Activated CD4-positive, alpha-beta memory T cell treated with anti-CD3 and anti-CD28 coated beads for 36 hours (primary cell): ENCODE measurements at regions not wholly inside any gene's neighbourhood (a gene's known extent, or its start where the extent isn't known, plus 50 kb on each side); places are given as distances from the start of the nearest gene placed in this dataset.

Experiments used
- CTCF ChIA-PET: fragments of 350-600 bp; sonication (Branson Sonifier 250); formaldehyde crosslinking; loops from one replicate; lab custom pipeline; 2021; ENCODE audit warnings: antibody characterized with exemption, inconsistent platforms; lab: Charles Lee
- POLR2A ChIA-PET: fragments of 350-600 bp; sonication (Branson Sonifier 250); formaldehyde crosslinking; loops from one replicate; lab custom pipeline; 2021; ENCODE audit warnings: antibody characterized with exemption; lab: Charles Lee
- DNase-seq: peaks from one replicate; pipeline ENCODE4 v3.0.0-alpha.2; 2020
- H3K27ac Mint-ChIP-seq: one replicate; pipeline ENCODE4 v1.8.0; 2021; ENCODE audit warnings: mixed read lengths
- H3K27me3 Mint-ChIP-seq: one replicate; pipeline ENCODE4 v1.8.0; 2021; ENCODE audit warnings: mixed read lengths
- H3K36me3 Mint-ChIP-seq: one replicate; pipeline ENCODE4 v1.8.0; 2021; ENCODE audit warnings: mixed read lengths
- H3K4me1 Mint-ChIP-seq: one replicate; pipeline ENCODE4 v1.8.0; 2021; ENCODE audit warnings: low read depth, mixed read lengths
- H3K4me3 Mint-ChIP-seq: one replicate; pipeline ENCODE4 v1.8.0; 2021; ENCODE audit warnings: mild to moderate bottlenecking, mixed read lengths
- H3K9me3 Mint-ChIP-seq: one replicate; pipeline ENCODE4 v1.8.0; 2021; ENCODE audit warnings: mixed read lengths
- intact Hi-C: fragments of 100-400 bp; cut with micrococcal nuclease; formaldehyde crosslinking; loops from one replicate; pipeline ENCODE4 v1.15.1; 2023

DNA sequence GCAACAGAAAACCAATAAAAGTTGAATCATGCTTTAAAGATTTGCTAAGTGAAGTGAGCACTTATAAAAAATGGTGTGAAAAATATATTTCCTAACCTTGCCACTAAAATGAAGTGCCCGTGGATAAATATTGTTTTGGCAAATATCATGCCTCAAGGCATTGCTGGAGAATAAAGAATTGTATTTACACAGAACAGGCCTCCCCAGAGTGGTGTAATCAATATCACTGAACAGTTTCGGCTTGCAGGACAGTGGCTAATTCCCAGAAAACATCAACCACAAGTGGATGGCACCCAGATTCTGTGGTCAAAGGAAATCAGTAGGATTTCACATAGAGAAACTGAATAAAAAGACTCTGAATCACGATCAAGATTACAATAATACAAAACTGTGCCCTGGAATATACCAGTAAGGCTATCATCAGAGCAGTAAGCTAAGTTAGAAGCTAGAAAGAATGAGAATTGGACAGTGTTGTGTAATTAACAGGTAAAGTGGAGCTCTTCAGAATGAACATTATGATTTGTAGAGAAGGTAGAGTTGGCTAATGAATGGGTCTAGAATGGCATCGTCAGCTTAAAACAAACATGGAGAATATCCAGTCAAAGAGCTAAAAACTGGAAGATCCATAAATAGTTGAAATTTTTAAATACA is 1026.9 kb upstream of the ADGRB3 start:
- Mint-ChIP-seq H3K4me3 (no peak overlapping the region), H3K27me3 (no peaks in the 10 kb centered on the region), H3K27ac (no peak overlapping the region), H3K9me3 (peaks cover 4% of the 10 kb centered on the region), H3K36me3 (no peaks in the 10 kb centered on the region), H3K4me1 (no peaks in the 10 kb centered on the region)
- no peak for DNase-seq
- POLR2A ChIA-PET, result no interaction called here
- CTCF ChIA-PET, result no interaction called here
- intact Hi-C loops, result no loop called here

DNA sequence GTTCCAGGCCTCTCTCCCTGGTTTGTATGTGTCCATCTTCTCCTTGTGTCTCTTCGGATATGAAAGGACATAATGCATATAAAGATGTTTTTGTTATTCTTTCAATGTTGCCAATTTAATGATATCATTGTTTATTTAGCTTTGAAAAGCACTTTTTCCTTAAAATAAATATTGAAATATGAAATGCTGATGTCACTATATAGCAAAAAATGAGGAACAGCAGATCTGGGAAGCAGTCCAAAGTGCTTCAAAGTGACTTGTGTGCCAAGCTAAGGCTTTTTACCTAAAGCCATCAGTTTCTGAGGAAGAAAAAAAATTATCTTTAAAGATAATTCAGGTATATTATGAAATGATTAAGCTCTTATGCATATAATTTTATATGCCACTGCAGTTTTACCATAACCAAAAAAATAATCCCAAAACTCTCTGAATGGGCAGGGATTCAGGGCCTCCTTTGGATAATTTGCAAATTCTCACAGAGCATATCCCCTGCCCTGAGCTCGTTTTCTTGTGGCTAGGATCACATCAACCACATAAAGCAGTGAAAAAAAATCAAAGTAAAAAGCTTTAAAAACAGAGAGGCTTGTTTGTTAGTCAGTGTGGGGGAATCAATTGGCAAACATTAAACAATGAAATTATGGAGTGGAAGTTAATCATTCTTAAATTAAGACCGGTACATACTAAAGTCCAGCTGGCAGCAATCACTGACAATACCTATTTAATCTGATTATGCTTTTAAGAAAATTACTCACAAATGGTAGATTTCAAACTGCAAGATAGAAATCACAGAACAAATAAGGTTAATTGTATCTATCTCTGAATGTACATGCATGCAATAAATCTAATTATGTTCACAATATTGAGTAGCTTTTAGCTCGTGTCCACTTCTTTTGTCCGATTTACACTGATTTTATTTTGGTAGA is 1027.9 kb upstream of the ADGRB3 start:
- no peaks in the 10 kb centered on the region for H3K36me3 Mint-ChIP-seq
- POLR2A ChIA-PET, result no interaction called here
- CTCF ChIA-PET, result no interaction called here
- intact Hi-C loops, result no loop called here
- H3K4me3 Mint-ChIP-seq, result no peak overlapping the region
- no peaks in the 10 kb centered on the region for H3K4me1 Mint-ChIP-seq
- H3K9me3 Mint-ChIP-seq, result peaks cover 4% of the 10 kb centered on the region
- H3K27ac Mint-ChIP-seq, result no peak overlapping the region
- DNase-seq, result no peak
- no peaks in the 10 kb centered on the region for H3K27me3 Mint-ChIP-seq

DNA sequence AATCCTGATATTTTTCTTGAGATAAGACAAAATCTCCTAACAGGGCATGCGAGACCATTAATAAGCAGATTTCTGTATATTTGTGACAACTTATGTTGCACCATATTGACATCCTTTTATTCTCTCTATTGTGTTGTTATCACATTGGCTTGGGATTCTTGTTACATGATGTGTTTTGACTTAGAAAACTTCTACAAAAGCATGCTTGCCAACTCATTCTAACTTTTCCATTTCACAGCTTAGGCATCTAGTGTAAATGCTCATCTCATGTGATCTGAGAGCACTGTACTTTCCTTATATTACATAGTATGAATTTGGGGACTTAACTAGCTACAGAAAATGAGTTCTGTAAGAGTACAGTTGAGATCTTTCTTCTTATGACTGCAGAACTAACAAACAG is 1040.7 kb upstream of the ADGRB3 start:
- Mint-ChIP-seq H3K4me1 (no peaks in the 10 kb centered on the region), H3K4me3 (no peak overlapping the region), H3K9me3 (peaks cover 9% of the 10 kb centered on the region), H3K36me3 (no peaks in the 10 kb centered on the region), H3K27ac (no peak overlapping the region), H3K27me3 (no peaks in the 10 kb centered on the region)
- ChIA-PET CTCF (no interaction called here), POLR2A (no interaction called here)
- intact Hi-C loops, result no loop called here
- no peak for DNase-seq

DNA sequence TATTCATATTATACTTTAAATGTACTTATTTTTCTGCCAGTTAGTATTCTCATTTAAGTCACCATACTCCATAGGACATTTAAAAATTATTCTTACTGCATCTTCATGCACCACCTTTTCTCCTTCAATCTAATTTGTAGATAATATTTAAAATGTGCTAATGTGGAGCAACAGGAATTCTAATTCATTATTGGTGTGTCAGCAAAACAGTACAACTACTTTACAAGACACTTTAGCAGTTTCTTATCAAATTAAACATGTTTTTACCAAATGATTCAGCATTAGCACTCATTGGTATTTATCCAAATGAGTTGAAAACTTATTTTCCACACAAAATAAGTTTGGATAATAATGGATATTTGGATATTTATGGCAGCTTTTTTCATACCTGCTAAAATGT is 1041.8 kb upstream of the ADGRB3 start:
- CTCF ChIA-PET, result no interaction called here
- DNase-seq, result no peak
- intact Hi-C loops, result no loop called here
- H3K36me3 Mint-ChIP-seq, result no peaks in the 10 kb centered on the region
- POLR2A ChIA-PET, result no interaction called here
- no peaks in the 10 kb centered on the region for H3K4me1 Mint-ChIP-seq
- no peak overlapping the region for H3K27ac Mint-ChIP-seq
- peaks cover 9% of the 10 kb centered on the region for H3K9me3 Mint-ChIP-seq
- H3K4me3 Mint-ChIP-seq, result no peak overlapping the region
- no peaks in the 10 kb centered on the region for H3K27me3 Mint-ChIP-seq

DNA sequence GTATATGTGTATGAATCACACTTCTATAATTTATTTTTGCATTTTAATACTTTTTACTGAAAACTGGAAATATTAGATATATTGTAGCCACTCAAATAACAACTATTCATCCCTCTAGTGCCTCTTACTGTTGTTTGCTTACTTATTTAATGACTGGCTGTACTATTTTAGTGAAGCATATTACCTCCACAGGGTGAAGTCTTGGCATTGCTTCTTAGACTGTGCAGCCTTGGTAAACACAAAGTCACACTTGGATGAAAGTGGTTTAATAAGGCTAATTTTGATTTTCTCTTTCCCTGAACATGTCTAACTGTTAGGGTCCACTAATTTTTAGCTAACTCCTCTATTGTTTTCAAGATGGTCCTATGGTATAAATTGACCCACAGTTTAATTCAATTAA is 1043.2 kb upstream of the ADGRB3 start:
- H3K27me3 Mint-ChIP-seq, result no peaks in the 10 kb centered on the region
- ChIA-PET CTCF (no interaction called here), POLR2A (no interaction called here)
- H3K27ac Mint-ChIP-seq, result no peak overlapping the region
- intact Hi-C loops, result no loop called here
- peaks cover 14% of the 10 kb centered on the region for H3K9me3 Mint-ChIP-seq
- H3K4me3 Mint-ChIP-seq, result no peak overlapping the region
- no peak for DNase-seq
- no peaks in the 10 kb centered on the region for H3K4me1 Mint-ChIP-seq
- H3K36me3 Mint-ChIP-seq, result no peaks in the 10 kb centered on the region

DNA sequence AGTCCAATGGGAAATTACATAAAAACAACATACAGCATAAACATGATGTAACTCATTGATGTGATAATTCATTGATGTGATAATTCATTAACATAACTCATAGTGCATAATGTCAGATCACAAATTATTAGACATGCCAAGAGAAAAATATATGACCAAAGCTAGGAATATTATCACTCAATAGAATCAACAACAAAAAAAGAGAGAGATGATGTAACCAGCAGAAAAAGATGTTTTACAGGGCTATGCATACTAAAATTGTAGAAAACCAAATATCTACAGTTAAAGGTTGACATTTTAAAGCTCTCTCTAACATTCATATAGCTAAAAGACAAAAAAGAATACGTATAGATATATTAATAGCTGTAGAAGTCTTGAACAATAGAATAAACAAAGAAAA is 1067.2 kb upstream of the ADGRB3 start:
- no peak for DNase-seq
- H3K27ac Mint-ChIP-seq, result no peak overlapping the region
- peaks cover 2% of the 10 kb centered on the region for H3K9me3 Mint-ChIP-seq
- ChIA-PET POLR2A (no interaction called here), CTCF (no interaction called here)
- no peaks in the 10 kb centered on the region for H3K4me1 Mint-ChIP-seq
- no peaks in the 10 kb centered on the region for H3K36me3 Mint-ChIP-seq
- no peaks in the 10 kb centered on the region for H3K27me3 Mint-ChIP-seq
- H3K4me3 Mint-ChIP-seq, result no peak overlapping the region
- intact Hi-C loops, result no loop called here

DNA sequence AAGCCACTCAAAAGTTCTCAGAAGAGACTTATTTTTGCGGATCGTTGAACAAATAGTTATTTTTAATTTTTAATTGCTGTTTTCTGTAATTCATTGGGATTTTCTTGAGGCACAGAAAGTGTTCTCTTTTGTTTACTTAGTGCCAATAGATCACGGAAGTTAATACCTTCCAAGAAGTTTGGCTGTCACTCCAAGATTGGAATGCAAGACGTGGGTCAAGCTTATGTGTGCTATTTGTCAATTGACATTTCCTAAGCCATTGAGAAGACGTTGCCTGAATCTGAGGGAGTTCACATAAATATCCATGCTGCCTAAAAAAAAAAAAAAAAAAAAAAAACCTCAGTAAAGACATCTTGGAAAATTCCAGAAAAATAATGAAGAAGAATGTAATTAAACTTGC is 1071.4 kb upstream of the ADGRB3 start:
- ChIA-PET CTCF (no interaction called here), POLR2A (no interaction called here)
- Mint-ChIP-seq H3K4me3 (no peak overlapping the region), H3K4me1 (no peaks in the 10 kb centered on the region), H3K36me3 (no peaks in the 10 kb centered on the region), H3K27me3 (no peaks in the 10 kb centered on the region), H3K27ac (no peak overlapping the region), H3K9me3 (peaks cover 5% of the 10 kb centered on the region)
- DNase-seq, result no peak
- intact Hi-C loops, result no loop called here

DNA sequence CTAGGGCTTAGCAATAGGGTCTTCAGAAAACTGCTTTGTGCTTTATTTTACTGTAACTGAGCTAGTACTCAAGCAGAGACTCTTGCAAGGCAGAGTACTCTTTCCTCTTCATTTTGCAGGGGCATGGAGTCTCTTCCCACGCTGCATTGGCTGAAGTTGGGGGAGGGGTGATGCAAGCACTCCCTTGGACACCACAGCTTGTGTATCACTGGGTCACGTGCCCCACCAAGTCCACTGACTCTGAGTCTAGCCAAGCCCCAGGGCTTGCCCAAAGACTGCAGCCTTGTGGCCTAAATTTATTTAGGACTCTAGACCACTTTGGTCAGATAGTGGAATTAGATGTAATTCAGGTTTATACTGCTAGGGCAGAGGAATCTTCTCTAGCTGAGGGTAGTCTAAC is 1075.0 kb upstream of the ADGRB3 start:
- POLR2A ChIA-PET, result no interaction called here
- no peak overlapping the region for H3K4me3 Mint-ChIP-seq
- no peak for DNase-seq
- peaks cover 13% of the 10 kb centered on the region for H3K9me3 Mint-ChIP-seq
- CTCF ChIA-PET, result no interaction called here
- intact Hi-C loops, result no loop called here
- H3K4me1 Mint-ChIP-seq, result no peaks in the 10 kb centered on the region
- H3K27ac Mint-ChIP-seq, result no peak overlapping the region
- no peaks in the 10 kb centered on the region for H3K27me3 Mint-ChIP-seq
- H3K36me3 Mint-ChIP-seq, result no peaks in the 10 kb centered on the region

DNA sequence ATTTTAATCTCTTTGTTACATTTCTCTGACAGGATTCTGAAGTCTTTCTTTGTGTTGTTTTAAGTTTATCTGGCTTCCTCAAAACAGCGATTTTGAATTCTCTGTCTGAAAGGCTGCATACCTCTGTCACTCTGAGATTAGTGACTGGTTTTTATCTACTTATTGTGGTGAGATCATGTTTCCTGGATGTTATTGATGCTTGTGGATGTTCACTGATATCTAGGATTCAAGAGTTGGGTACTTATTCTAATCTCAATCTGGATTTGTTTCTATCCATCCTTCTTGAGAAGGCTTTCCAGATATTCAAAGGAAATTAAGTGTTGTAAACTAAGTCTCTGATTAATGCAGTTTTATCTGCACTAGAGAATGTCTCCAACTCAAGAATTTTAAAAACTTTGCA is 1076.1 kb upstream of the ADGRB3 start:
- no peak overlapping the region for H3K27ac Mint-ChIP-seq
- no peak overlapping the region for H3K4me3 Mint-ChIP-seq
- no peaks in the 10 kb centered on the region for H3K36me3 Mint-ChIP-seq
- no peaks in the 10 kb centered on the region for H3K27me3 Mint-ChIP-seq
- POLR2A ChIA-PET, result no interaction called here
- CTCF ChIA-PET, result no interaction called here
- peaks cover 16% of the 10 kb centered on the region for H3K9me3 Mint-ChIP-seq
- no peaks in the 10 kb centered on the region for H3K4me1 Mint-ChIP-seq
- no peak for DNase-seq
- intact Hi-C loops, result no loop called here

DNA sequence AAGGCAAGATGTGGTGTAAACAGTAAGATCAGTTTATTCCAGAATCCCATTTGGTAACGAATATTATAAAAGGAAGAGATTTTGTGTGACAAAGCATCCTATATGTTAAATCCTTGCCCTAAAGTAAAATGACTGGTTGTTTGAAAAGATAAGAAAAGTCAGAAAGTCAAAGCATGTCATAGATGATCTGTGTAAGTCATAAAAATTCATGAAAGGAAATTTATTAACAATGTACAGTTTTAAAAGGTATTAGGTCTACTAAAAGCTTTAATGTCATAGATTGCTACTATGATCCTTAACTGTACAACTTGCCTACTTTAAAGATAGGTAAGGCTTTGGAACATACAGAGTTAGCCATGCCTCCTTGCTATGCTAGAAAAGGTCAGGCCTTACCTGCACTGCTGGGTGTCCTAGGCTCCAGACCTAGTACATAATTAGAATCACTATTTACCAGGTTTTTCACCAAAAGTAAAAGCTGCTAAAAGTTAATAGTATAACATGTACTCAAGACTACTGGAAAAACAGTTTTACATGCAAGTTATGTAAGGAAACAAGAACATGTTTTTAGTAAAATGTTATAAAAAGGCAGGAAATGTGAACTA is 1090.1 kb upstream of the ADGRB3 start:
- no peaks in the 10 kb centered on the region for H3K36me3 Mint-ChIP-seq
- H3K27ac Mint-ChIP-seq, result no peak overlapping the region
- CTCF ChIA-PET, result no interaction called here
- intact Hi-C loops, result no loop called here
- H3K27me3 Mint-ChIP-seq, result no peaks in the 10 kb centered on the region
- POLR2A ChIA-PET, result no interaction called here
- DNase-seq, result no peak
- H3K4me1 Mint-ChIP-seq, result no peaks in the 10 kb centered on the region
- H3K9me3 Mint-ChIP-seq, result peaks cover 32% of the 10 kb centered on the region
- H3K4me3 Mint-ChIP-seq, result no peak overlapping the region

DNA sequence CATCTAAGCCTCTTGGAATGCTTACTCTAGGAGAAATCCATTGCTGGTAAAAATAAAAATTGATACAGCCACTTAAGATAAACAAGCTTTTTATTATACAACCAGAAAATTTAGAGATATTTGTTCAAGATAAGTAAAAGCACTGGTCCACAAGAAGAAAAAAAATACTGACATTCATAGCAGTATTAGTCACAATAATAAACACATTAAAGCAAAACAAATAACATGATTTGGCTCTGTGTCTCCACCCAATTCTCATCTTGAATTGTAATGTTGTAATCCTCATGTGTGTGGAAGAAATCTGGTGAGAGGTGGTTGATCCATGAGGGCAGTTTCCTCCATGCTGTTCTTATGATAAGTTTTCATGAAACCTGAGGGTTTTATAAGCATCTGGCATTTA is 1093.5 kb upstream of the ADGRB3 start:
- CTCF ChIA-PET, result no interaction called here
- POLR2A ChIA-PET, result no interaction called here
- no peak overlapping the region for H3K27ac Mint-ChIP-seq
- H3K4me3 Mint-ChIP-seq, result no peak overlapping the region
- H3K4me1 Mint-ChIP-seq, result no peaks in the 10 kb centered on the region
- peaks cover 27% of the 10 kb centered on the region for H3K9me3 Mint-ChIP-seq
- H3K36me3 Mint-ChIP-seq, result no peaks in the 10 kb centered on the region
- H3K27me3 Mint-ChIP-seq, result no peaks in the 10 kb centered on the region
- intact Hi-C loops, result no loop called here
- DNase-seq, result no peak

DNA sequence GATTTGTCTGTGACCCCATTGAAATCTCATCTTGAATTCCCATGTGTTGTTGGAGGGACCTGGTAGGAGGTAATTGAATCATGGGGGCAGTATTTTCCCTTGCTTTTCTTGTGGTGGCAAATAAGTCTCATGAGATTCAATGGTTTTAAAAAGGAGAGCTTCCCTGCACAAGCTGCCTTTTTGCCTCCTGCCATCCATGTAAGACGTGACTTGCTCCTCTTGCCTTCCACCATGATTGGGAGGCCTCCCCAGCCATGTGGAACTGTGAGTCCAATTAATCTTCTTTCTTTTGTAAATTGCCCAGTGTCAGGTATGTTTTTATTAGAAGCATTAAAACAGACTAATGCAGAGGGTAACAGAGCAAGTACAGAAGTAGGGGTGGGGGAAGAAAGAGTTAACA is 1097.0 kb upstream of the ADGRB3 start:
- H3K27me3 Mint-ChIP-seq, result no peaks in the 10 kb centered on the region
- no peaks in the 10 kb centered on the region for H3K4me1 Mint-ChIP-seq
- CTCF ChIA-PET, result no interaction called here
- POLR2A ChIA-PET, result no interaction called here
- intact Hi-C loops, result no loop called here
- no peaks in the 10 kb centered on the region for H3K36me3 Mint-ChIP-seq
- H3K9me3 Mint-ChIP-seq, result peaks cover 11% of the 10 kb centered on the region
- no peak for DNase-seq
- no peak overlapping the region for H3K4me3 Mint-ChIP-seq
- no peak overlapping the region for H3K27ac Mint-ChIP-seq
